ENCODE measurements at regions not wholly inside any gene's neighbourhood (a gene's known extent, or its start where the extent isn't known, plus 50 kb on each side); places are given as distances from the start of the nearest gene placed in this dataset.
A peak's percentile ranks its signal among the peaks of the same experiment; 100 is the strongest.

- H3K36me3 ChIP-seq (replicated peaks in 1 of 2; ENCODE audit: control insufficient read depth in 1 of 2, insufficient read depth in 2 of 2, low read length in 1 of 2): no peaks in the 10 kb centered on the region
- no peak overlapping the region for H3K9ac ChIP-seq
- CTCF ChIA-PET: interaction anchor here (0.6 to 7.3 kb wide), 3 partner anchors 9 to 39 kb away, joined by 3 to 45 read pairs (median 3); no protein-coding TSS in a partner anchor
- POLR2A ChIA-PET: no interaction called here
- H3K79me2 ChIP-seq (ENCODE audit: insufficient read depth): no peaks in the 10 kb centered on the region
- no peaks in the 10 kb centered on the region for H4K20me1 ChIP-seq (ENCODE audit: insufficient read depth)
- TF ChIP-seq RXRA (IDR thresholded peaks at IDR 0.05; ENCODE audit: borderline replicate concordance, low read depth) (no peak), JUND (IDR thresholded peaks at IDR 0.05) (no peak), SMC3 (IDR thresholded peaks at IDR 0.05; ENCODE audit: low read depth, low read length) (no peak), REST (IDR thresholded peaks at IDR 0.05; ENCODE audit: low read depth, low read length) (no peak), YY1 (IDR thresholded peaks at IDR 0.05; ENCODE audit: low read depth) (no peak)
- H3K27ac ChIP-seq (ENCODE audit: low read depth in 2 of 2, low read length in 1 of 2): no peak overlapping the region
- H3K4me2 ChIP-seq: no peak overlapping the region
- peaks cover 0 to 9% of the 10 kb centered on the region in 2 experiments; a peak in 2 of 4 replicates for H3K4me1 ChIP-seq (ENCODE audit: control insufficient read depth in 1 of 2, insufficient read depth in 2 of 2, low read depth in 1 of 2, low read length in 1 of 2)
- no peaks in the 10 kb centered on the region for H3K9me3 ChIP-seq
- no peaks in the 10 kb centered on the region for H3K9me2 ChIP-seq
- DNase-seq: no peak
- no peaks in the 10 kb centered on the region for H3F3A ChIP-seq (replicated peaks; ENCODE audit: insufficient read depth)
- WGBS (ENCODE audit: low lambda C conversion rate): 58% methylated on average over 2 of the region's 2 CpGs
- no peak overlapping the region for H2AFZ ChIP-seq (ENCODE audit: low read depth)
- H3K4me3 ChIP-seq (ENCODE audit: low read depth in 2 of 2, low read length in 1 of 2): no peak overlapping the region
- no peaks in the 10 kb centered on the region for H3K27me3 ChIP-seq (ENCODE audit: insufficient read depth)
Observed at GRCh38 chr6:16953905-16954304, 147.9 kb upstream of the STMND1 start.

- no peak overlapping the region for H3K4me3 ChIP-seq (ENCODE audit: low read depth in 2 of 2, low read length in 1 of 2)
- no peaks in the 10 kb centered on the region for H3K9me2 ChIP-seq
- H4K20me1 ChIP-seq (ENCODE audit: insufficient read depth): no peaks in the 10 kb centered on the region
- 94% methylated on average over 1 of the region's 1 CpG for WGBS (ENCODE audit: low lambda C conversion rate)
- H3K9me3 ChIP-seq: no peaks in the 10 kb centered on the region
- no peaks in the 10 kb centered on the region for H3K27me3 ChIP-seq (ENCODE audit: insufficient read depth)
- TF ChIP-seq POLR2AphosphoS5 (IDR thresholded peaks at IDR 0.05; ENCODE audit: low read depth, low read length) (no peak), CTCF (IDR thresholded peaks at IDR 0.05) (peak; percentile 9; the same call in 1 of the 2 replicates)
- no peak for DNase-seq
- H3K79me2 ChIP-seq (ENCODE audit: insufficient read depth): no peaks in the 10 kb centered on the region
- ChIA-PET POLR2A (no interaction called here), CTCF (interaction anchor here (0.6 to 7.3 kb wide), 4 partner anchors 10 to 621 kb away, joined by 3 to 45 read pairs (median 3); no protein-coding TSS in a partner anchor)
- peaks cover 0 to 14% of the 10 kb centered on the region in 2 experiments; a peak in 2 of 4 replicates for H3K4me1 ChIP-seq (ENCODE audit: control insufficient read depth in 1 of 2, insufficient read depth in 2 of 2, low read depth in 1 of 2, low read length in 1 of 2)
- no peaks in the 10 kb centered on the region for H3K36me3 ChIP-seq (replicated peaks in 1 of 2; ENCODE audit: control insufficient read depth in 1 of 2, insufficient read depth in 2 of 2, low read length in 1 of 2)
- no peak overlapping the region for H3K4me2 ChIP-seq
- H3K27ac ChIP-seq (ENCODE audit: low read depth in 2 of 2, low read length in 1 of 2): no peak overlapping the region
- H3K9ac ChIP-seq: no peak overlapping the region
- H3F3A ChIP-seq (replicated peaks; ENCODE audit: insufficient read depth): peaks cover 2% of the 10 kb centered on the region
- no peak overlapping the region for H2AFZ ChIP-seq (ENCODE audit: low read depth)
Observed at GRCh38 chr6:16953446-16953845, 148.4 kb upstream of the STMND1 start.
